HepG2 (cell line): ENCODE measurements at regions not wholly inside any gene's neighbourhood (a gene's known extent, or its start where the extent isn't known, plus 50 kb on each side); places are given as distances from the start of the nearest gene placed in this dataset.
A peak's percentile ranks its signal among the peaks of the same experiment; 100 is the strongest.

Experiments
- ATAC-seq: fragments of 200-7000 bp; cut with Tn5 transposase; 3 replicates; pipeline ENCODE4 v1.9.1; 2020; ENCODE audit warnings: mild to moderate bottlenecking, moderate library complexity
- BruUV-seq: library from RNA; stranded (reverse); fragments of 400-500 nt; replicated peaks from 2 replicates; lab custom pipeline; 2021; lab: Mats Ljungman, UMichigan
- CTCF ChIA-PET: fragments of 300-600 bp; formaldehyde crosslinking; extraction: SDS; loops from one replicate; lab custom pipeline; 2021; ENCODE audit warnings: low total read pairs, inconsistent platforms, low intra/inter-chr PET ratio; lab: Yijun Ruan, JAX
- POLR2A ChIA-PET: fragments of 350-600 bp; sonication (Branson Sonifier 250); formaldehyde crosslinking; loops from one replicate; lab custom pipeline; 2020; ENCODE audit warnings: antibody characterized with exemption, inconsistent platforms; lab: Yijun Ruan, JAX
- DNase-seq: peaks from one replicate; pipeline ENCODE4 v3.0.0-alpha.2; 2015; ENCODE audit warnings: low spot score
- FAIRE-seq: peaks from 3 replicates; lab custom pipeline; 2011; peaks lifted over from hg19 to GRCh38; lab: Jason Lieb, UNC
- H2AFZ ChIP-seq: one replicate; pipeline ENCODE4 v1.6.1; 2011; ENCODE audit warnings: low read length, inconsistent platforms
- H3K27ac ChIP-seq: fragments of 300-600 bp; 3 replicates; pipeline ENCODE4 v1.8.0; 2011; ENCODE audit warnings: mixed run types, mild to moderate bottlenecking, mixed read lengths, low read length, inconsistent platforms; ENCODE audit not compliant: insufficient read depth; ENCODE audit errors: extremely low read length
- H3K27me3 ChIP-seq, 2 experiments: fragments of 200-600 bp in 1 of 2; 2 replicates in 1 of 2; 3 replicates in 1 of 2; pipeline versions ENCODE4 v1.6.0 to v1.8.0; 2011; ENCODE audit warnings: low read length in 2 of 2, mild to moderate bottlenecking in 2 of 2, moderate library complexity in 2 of 2, inconsistent platforms in 1 of 2; ENCODE audit not compliant: insufficient read depth in 2 of 2, control insufficient read depth in 1 of 2
- H3K36me3 ChIP-seq, 2 experiments: fragments of 200-600 bp in 1 of 2; replicated peaks in 1 of 2; 2 replicates in 1 of 2; 3 replicates in 1 of 2; pipeline versions ENCODE4 v1.5.1 to v1.8.0; 2011; ENCODE audit warnings: low read length in 2 of 2, inconsistent platforms in 1 of 2; ENCODE audit not compliant: insufficient read depth in 2 of 2, control insufficient read depth in 1 of 2
- H3K4me1 ChIP-seq: 2 replicates; pipeline ENCODE4 v1.5.1; 2012; ENCODE audit warnings: low read length, inconsistent platforms; ENCODE audit not compliant: insufficient read depth
- H3K4me2 ChIP-seq: 2 replicates; pipeline ENCODE4 v1.6.0; 2011; ENCODE audit warnings: low read depth, low read length, inconsistent platforms
- H3K4me3 ChIP-seq, 3 experiments: fragments of 200-600 bp in 1 of 3; sonication (generic), shearing (Covaris generic) in 1 of 3; replicated peaks in 1 of 3; 2 replicates each; pipeline ENCODE4 v1.5.1; 2011 to 2016; ENCODE audit warnings: low read length in 3 of 3, inconsistent platforms in 2 of 3, low read depth in 2 of 3, mild to moderate bottlenecking in 2 of 3, control low read depth in 1 of 3, mixed read lengths in 1 of 3; ENCODE audit not compliant: insufficient read depth in 1 of 3
- H3K79me2 ChIP-seq: one replicate; pipeline ENCODE4 v1.6.1; 2011; ENCODE audit warnings: low read length, inconsistent platforms; ENCODE audit not compliant: insufficient read depth
- H3K9ac ChIP-seq: 2 replicates; pipeline ENCODE4 v1.6.0; 2011; ENCODE audit warnings: mild to moderate bottlenecking, low read depth, low read length, inconsistent platforms; ENCODE audit not compliant: insufficient read depth
- H3K9me3 ChIP-seq: 2 replicates; pipeline ENCODE4 v1.5.1; 2012; ENCODE audit warnings: mild to moderate bottlenecking, low read length
- H4K20me1 ChIP-seq: 2 replicates; pipeline ENCODE4 v1.6.0; 2011; ENCODE audit warnings: inconsistent platforms, mild to moderate bottlenecking, low read length, moderate library complexity; ENCODE audit not compliant: insufficient read depth
- DDIT3 ChIP-seq: sonication (generic); formaldehyde crosslinking; IDR thresholded peaks from 2 replicates; pipeline ENCODE4 v1.4.0; 2020; ENCODE audit warnings: mild to moderate bottlenecking, missing genetic modification reagents
- GZF1 ChIP-seq: sonication (generic); formaldehyde crosslinking; IDR thresholded peaks from 2 replicates; pipeline ENCODE4 v1.5.1; 2020; ENCODE audit warnings: mild to moderate bottlenecking, missing genetic modification reagents
- HNRNPUL1 ChIP-seq: fragments of 200-400 bp; formaldehyde crosslinking; IDR thresholded peaks from 2 replicates; pipeline ENCODE4 v1.6.1; 2017; ENCODE audit warnings: low read depth, mild to moderate bottlenecking, low read length, moderate library complexity
- KDM1A ChIP-seq: IDR thresholded peaks from 2 replicates; pipeline ENCODE4 v1.6.1; 2016; ENCODE audit warnings: missing compliant biosample characterization
- PAX8 ChIP-seq: sonication (generic); formaldehyde crosslinking; IDR thresholded peaks from 2 replicates; pipeline ENCODE4 v1.8.0; 2022; ENCODE audit warnings: mild to moderate bottlenecking, missing genetic modification reagents, borderline replicate concordance
- RELA ChIP-seq: sonication (generic); formaldehyde crosslinking; IDR thresholded peaks from 2 replicates; pipeline ENCODE4 v1.4.0; 2020; ENCODE audit warnings: missing genetic modification reagents
- RFXAP ChIP-seq: sonication (generic); formaldehyde crosslinking; IDR thresholded peaks from 2 replicates; pipeline ENCODE4 v1.4.0; 2020; ENCODE audit warnings: missing genetic modification reagents, borderline replicate concordance
- SAP130 ChIP-seq: IDR thresholded peaks from 2 replicates; pipeline ENCODE4 v1.6.1; 2016; ENCODE audit warnings: low read depth
- ZNF691 ChIP-seq: sonication (generic); formaldehyde crosslinking; IDR thresholded peaks from 2 replicates; pipeline ENCODE4 v1.4.0; 2020; ENCODE audit warnings: missing genetic modification reagents, low read depth, mild to moderate bottlenecking, borderline replicate concordance
- ZNF737 ChIP-seq: sonication (generic); formaldehyde crosslinking; IDR thresholded peaks from 2 replicates; pipeline ENCODE4 v1.5.0; 2020; ENCODE audit warnings: missing genetic modification reagents, mild to moderate bottlenecking, borderline replicate concordance
- ZNF788 ChIP-seq: sonication (generic); formaldehyde crosslinking; IDR thresholded peaks from 2 replicates; pipeline ENCODE4 v1.5.0; 2020; ENCODE audit warnings: mild to moderate bottlenecking, missing genetic modification reagents, borderline replicate concordance
- ZSCAN25 ChIP-seq: sonication (generic); formaldehyde crosslinking; IDR thresholded peaks from 2 replicates; pipeline ENCODE4 v1.8.0; 2022; ENCODE audit warnings: mild to moderate bottlenecking, missing genetic modification reagents
- WGBS: methylation state at CpG from one replicate; pipeline ENCODE4 v1.1.6; 2017; ENCODE audit warnings: low lambda C conversion rate; 5-methylcytosine and 5-hydroxymethylcytosine counted together
- in situ Hi-C: cut with HindIII; loops from 2 replicates; pipeline ENCODE4 v1.10.0; 2017; ENCODE audit warnings: low pct_unique_long_range_greater_than_20kb; ENCODE audit not compliant: extremely low pct_ligation_motif_present
- intact Hi-C: fragments of 100-400 bp; cut with micrococcal nuclease; formaldehyde crosslinking; loops from one replicate; pipeline ENCODE4 v1.10.0; 2022; ENCODE audit not compliant: unreplicated experiment
- TF ChIP-seq, protein P1 (sequence below): sonication (generic); formaldehyde crosslinking; IDR thresholded peaks from 2 replicates; pipeline ENCODE4 v1.4.0; 2020; ENCODE audit warnings: missing genetic modification reagents, borderline replicate concordance
- TF ChIP-seq, protein P2 (sequence below): sonication (generic); formaldehyde crosslinking; conservative IDR thresholded peaks from 2 replicates; pipeline ENCODE4 v1.8.0; 2022; ENCODE audit warnings: mild to moderate bottlenecking, moderate library complexity, missing genetic modification reagents
- TF ChIP-seq, protein P3 (sequence below): sonication (generic); formaldehyde crosslinking; IDR thresholded peaks from 2 replicates; pipeline ENCODE4 v1.5.0; 2020; ENCODE audit warnings: mild to moderate bottlenecking, missing genetic modification reagents, moderate library complexity

DNA sequence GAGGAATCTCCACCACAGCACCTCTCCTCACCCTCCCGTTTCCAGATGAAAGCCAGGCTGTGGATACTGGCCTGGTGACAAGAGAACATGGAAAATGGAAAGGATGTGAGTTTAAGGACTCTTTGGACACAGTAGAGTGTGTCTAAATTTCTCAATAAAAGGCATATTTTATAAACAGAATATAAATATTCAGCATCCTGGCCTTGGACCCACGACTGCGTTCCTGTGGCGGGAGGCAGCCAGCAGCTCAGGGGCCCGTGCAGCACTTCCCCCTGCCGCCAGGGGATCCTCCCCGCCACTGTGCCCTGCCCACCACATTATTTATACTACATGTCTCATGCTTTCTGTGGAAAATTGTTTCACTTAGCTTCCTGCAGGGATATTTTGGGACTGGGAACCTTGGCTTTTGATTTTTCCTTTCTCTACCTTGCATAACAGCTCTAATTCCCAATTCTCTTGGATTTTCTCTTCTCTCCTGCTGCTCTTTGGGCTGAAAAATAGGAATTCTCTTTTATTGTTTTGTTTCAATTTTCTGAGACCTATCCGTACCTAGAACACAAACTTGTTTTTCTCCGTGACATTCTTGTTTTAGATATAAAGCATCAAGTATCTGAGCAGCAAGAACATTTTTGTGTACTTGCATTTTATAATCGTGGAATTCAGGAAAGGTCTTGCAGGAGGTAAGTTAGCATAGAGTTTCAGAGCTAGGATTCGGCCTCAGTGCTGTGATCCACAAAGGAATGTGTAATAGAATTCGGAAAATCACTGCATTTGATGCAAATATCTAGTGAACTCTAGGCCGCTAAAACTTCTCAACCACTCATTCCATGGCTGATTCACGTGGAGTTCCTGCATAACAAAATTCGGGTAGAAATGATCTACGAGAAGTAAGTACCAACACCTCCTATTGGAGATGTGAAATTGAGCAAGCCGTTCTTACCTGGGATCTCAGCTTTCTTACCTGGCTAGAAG is 107.7 kb upstream of the SPATA13 start:
- 14% methylated on average over 15 of the region's 17 CpGs for WGBS
- Histone ChIP-seq H3K4me3 (peak overlapping the region in 1 of 3 experiments; percentile 1; a peak in 1 of 6 replicates), H3K36me3 (no peaks in the 10 kb centered on the region), H3K27me3 (peaks cover 0 to 6% of the 10 kb centered on the region in 2 experiments; a peak in 1 of 5 replicates), H4K20me1 (no peaks in the 10 kb centered on the region), H3K79me2 (no peaks in the 10 kb centered on the region), H3K9me3 (no peaks in the 10 kb centered on the region), H3K27ac (no peak overlapping the region), H3K4me1 (peaks cover 17% of the 10 kb centered on the region), H2AFZ (no peak overlapping the region), H3K4me2 (peak overlapping the region; percentile 36), H3K9ac (no peak overlapping the region)
- DNase-seq: no peak
- CTCF ChIA-PET: interaction anchor here (1.0 to 2.1 kb wide), 4 partner anchors 33 to 176 kb away, joined by 3 to 53 read pairs (median 7); no protein-coding TSS in a partner anchor
- intact Hi-C loops (loop anchor here (1.0 to 2.0 kb wide), 3 partner anchors 108 to 176 kb away; partner anchors contain the start of gene SPATA13), in situ Hi-C loops (loop anchor here (10.0 kb wide), 1 partner anchor 172 kb away; no protein-coding TSS in a partner anchor)
- no TSS peak for BruUV-seq
- ATAC-seq: peak; percentile 44
- POLR2A ChIA-PET: interaction anchor here (1.0 kb wide), 1 partner anchor 165 kb away, joined by 5 read pairs; no protein-coding TSS in a partner anchor
- no peak for FAIRE-seq
- TF ChIP-seq ZNF691 (CRISPR knock-in tag): no peak
- no peak for TF ChIP-seq ZSCAN25
- TF ChIP-seq, protein P1, sequence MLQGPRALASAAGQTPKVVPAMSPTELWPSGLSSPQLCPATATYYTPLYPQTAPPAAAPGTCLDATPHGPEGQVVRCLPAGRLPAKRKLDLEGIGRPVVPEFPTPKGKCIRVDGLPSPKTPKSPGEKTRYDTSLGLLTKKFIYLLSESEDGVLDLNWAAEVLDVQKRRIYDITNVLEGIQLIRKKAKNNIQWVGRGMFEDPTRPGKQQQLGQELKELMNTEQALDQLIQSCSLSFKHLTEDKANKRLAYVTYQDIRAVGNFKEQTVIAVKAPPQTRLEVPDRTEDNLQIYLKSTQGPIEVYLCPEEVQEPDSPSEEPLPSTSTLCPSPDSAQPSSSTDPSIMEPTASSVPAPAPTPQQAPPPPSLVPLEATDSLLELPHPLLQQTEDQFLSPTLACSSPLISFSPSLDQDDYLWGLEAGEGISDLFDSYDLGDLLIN (CRISPR knock-in tag): no peak
- TF ChIP-seq DDIT3 (CRISPR knock-in tag): no peak
- no peak for TF ChIP-seq PAX8
- TF ChIP-seq, protein P2, sequence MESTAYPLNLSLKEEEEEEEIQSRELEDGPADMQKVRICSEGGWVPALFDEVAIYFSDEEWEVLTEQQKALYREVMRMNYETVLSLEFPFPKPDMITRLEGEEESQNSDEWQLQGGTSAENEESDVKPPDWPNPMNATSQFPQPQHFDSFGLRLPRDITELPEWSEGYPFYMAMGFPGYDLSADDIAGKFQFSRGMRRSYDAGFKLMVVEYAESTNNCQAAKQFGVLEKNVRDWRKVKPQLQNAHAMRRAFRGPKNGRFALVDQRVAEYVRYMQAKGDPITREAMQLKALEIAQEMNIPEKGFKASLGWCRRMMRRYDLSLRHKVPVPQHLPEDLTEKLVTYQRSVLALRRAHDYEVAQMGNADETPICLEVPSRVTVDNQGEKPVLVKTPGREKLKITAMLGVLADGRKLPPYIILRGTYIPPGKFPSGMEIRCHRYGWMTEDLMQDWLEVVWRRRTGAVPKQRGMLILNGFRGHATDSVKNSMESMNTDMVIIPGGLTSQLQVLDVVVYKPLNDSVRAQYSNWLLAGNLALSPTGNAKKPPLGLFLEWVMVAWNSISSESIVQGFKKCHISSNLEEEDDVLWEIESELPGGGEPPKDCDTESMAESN: no peak
- no peak for TF ChIP-seq HNRNPUL1
- TF ChIP-seq RFXAP (CRISPR knock-in tag): no peak
- no peak for TF ChIP-seq GZF1 (CRISPR knock-in tag)
- TF ChIP-seq KDM1A (CRISPR knock-in tag): no peak
- no peak for TF ChIP-seq SAP130
- no peak for TF ChIP-seq RELA
- no peak for TF ChIP-seq ZNF737 (CRISPR knock-in tag)
- TF ChIP-seq, protein P3, sequence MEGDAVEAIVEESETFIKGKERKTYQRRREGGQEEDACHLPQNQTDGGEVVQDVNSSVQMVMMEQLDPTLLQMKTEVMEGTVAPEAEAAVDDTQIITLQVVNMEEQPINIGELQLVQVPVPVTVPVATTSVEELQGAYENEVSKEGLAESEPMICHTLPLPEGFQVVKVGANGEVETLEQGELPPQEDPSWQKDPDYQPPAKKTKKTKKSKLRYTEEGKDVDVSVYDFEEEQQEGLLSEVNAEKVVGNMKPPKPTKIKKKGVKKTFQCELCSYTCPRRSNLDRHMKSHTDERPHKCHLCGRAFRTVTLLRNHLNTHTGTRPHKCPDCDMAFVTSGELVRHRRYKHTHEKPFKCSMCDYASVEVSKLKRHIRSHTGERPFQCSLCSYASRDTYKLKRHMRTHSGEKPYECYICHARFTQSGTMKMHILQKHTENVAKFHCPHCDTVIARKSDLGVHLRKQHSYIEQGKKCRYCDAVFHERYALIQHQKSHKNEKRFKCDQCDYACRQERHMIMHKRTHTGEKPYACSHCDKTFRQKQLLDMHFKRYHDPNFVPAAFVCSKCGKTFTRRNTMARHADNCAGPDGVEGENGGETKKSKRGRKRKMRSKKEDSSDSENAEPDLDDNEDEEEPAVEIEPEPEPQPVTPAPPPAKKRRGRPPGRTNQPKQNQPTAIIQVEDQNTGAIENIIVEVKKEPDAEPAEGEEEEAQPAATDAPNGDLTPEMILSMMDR (CRISPR knock-in tag): no peak
- no peak for TF ChIP-seq ZNF788 (CRISPR knock-in tag)
